Endothelial cell of umbilical vein (primary cell): ENCODE measurements at regions not wholly inside any gene's neighbourhood (a gene's known extent, or its start where the extent isn't known, plus 50 kb on each side); places are given as distances from the start of the nearest gene placed in this dataset.

ENCODE experiments used
- POLR2A ChIP-seq: IDR thresholded peaks from 2 replicates; pipeline ENCODE4 v1.6.1; 2012; ENCODE audit warnings: low read depth, mild to moderate bottlenecking, control low read depth, low read length
- POLR2AphosphoS5 ChIP-seq: IDR thresholded peaks from 2 replicates; pipeline ENCODE4 v1.6.1; 2012; ENCODE audit warnings: low read depth, mild to moderate bottlenecking, control low read depth, low read length, moderate library complexity; ENCODE audit not compliant: insufficient read depth
- TF ChIP-seq, protein P1 (sequence below), 2 donors: IDR thresholded peaks; 1 replicate in 1 of 2; 2 replicates in 1 of 2; pipeline ENCODE4 v1.5.1; 2011; ENCODE audit warnings: low read length in 2 of 2, mild to moderate bottlenecking in 2 of 2, moderate library complexity in 2 of 2, control low read depth in 1 of 2, inconsistent platforms in 1 of 2, low read depth in 1 of 2; ENCODE audit not compliant: insufficient read depth in 1 of 2; ENCODE audit errors: extremely low read depth in 1 of 2

DNA sequence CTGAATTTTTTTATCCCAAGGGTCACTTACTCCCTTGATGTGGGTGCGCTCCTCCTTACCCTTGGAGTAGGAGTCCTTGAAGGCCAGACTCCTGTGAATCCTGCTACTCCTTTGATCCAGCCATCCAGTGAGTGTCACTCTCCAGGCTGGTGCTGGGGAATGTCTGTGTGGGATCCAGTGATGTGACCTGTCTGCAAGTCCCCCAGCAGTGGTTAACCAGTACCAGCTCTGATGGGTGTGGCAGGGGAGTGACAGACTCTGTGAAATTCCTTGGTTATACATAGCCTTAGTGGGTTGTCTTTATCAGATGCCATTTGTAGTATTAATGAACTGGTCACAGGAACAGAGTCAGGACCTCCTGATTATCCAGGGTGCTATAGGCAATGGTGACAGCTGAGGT lies 409.5 kb upstream of the LMO3 start:
- TF ChIP-seq, protein P1, sequence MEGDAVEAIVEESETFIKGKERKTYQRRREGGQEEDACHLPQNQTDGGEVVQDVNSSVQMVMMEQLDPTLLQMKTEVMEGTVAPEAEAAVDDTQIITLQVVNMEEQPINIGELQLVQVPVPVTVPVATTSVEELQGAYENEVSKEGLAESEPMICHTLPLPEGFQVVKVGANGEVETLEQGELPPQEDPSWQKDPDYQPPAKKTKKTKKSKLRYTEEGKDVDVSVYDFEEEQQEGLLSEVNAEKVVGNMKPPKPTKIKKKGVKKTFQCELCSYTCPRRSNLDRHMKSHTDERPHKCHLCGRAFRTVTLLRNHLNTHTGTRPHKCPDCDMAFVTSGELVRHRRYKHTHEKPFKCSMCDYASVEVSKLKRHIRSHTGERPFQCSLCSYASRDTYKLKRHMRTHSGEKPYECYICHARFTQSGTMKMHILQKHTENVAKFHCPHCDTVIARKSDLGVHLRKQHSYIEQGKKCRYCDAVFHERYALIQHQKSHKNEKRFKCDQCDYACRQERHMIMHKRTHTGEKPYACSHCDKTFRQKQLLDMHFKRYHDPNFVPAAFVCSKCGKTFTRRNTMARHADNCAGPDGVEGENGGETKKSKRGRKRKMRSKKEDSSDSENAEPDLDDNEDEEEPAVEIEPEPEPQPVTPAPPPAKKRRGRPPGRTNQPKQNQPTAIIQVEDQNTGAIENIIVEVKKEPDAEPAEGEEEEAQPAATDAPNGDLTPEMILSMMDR (IDR thresholded peaks at IDR 0.05; ENCODE audit: extremely low read depth in 1 of 2, insufficient read depth in 1 of 2, low read depth in 1 of 2, low read length in 2 of 2), result no peak
- no peak for TF ChIP-seq POLR2AphosphoS5
- no peak for TF ChIP-seq POLR2A
